ENCODE measurements at regions not wholly inside any gene's neighbourhood (a gene's known extent, or its start where the extent isn't known, plus 50 kb on each side); places are given as distances from the start of the nearest gene placed in this dataset.

GRCh38 chr3:44048196-44048924 lies 193.3 kb upstream of the TOPAZ1 start (continued):
- TF ChIP-seq, protein P1, sequence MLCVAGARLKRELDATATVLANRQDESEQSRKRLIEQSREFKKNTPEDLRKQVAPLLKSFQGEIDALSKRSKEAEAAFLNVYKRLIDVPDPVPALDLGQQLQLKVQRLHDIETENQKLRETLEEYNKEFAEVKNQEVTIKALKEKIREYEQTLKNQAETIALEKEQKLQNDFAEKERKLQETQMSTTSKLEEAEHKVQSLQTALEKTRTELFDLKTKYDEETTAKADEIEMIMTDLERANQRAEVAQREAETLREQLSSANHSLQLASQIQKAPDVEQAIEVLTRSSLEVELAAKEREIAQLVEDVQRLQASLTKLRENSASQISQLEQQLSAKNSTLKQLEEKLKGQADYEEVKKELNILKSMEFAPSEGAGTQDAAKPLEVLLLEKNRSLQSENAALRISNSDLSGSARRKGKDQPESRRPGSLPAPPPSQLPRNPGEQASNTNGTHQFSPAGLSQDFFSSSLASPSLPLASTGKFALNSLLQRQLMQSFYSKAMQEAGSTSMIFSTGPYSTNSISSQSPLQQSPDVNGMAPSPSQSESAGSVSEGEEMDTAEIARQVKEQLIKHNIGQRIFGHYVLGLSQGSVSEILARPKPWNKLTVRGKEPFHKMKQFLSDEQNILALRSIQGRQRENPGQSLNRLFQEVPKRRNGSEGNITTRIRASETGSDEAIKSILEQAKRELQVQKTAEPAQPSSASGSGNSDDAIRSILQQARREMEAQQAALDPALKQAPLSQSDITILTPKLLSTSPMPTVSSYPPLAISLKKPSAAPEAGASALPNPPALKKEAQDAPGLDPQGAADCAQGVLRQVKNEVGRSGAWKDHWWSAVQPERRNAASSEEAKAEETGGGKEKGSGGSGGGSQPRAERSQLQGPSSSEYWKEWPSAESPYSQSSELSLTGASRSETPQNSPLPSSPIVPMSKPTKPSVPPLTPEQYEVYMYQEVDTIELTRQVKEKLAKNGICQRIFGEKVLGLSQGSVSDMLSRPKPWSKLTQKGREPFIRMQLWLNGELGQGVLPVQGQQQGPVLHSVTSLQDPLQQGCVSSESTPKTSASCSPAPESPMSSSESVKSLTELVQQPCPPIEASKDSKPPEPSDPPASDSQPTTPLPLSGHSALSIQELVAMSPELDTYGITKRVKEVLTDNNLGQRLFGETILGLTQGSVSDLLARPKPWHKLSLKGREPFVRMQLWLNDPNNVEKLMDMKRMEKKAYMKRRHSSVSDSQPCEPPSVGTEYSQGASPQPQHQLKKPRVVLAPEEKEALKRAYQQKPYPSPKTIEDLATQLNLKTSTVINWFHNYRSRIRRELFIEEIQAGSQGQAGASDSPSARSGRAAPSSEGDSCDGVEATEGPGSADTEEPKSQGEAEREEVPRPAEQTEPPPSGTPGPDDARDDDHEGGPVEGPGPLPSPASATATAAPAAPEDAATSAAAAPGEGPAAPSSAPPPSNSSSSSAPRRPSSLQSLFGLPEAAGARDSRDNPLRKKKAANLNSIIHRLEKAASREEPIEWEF (IDR thresholded peaks at IDR 0.05; ENCODE audit: insufficient replicate concordance, low read depth, low read length): peak; percentile 53
- TF ChIP-seq BCL11A (IDR thresholded peaks at IDR 0.05; ENCODE audit: low read depth, low read length) (0 out of 2 replicates have a peak, but pooled peaks have one; percentile 8), ZBTB33 (IDR thresholded peaks at IDR 0.05) (no peak), EP300 (IDR thresholded peaks at IDR 0.05; ENCODE audit: borderline replicate concordance in 1 of 2, control insufficient read depth in 1 of 2, low read depth in 2 of 2, low read length in 2 of 2) (peak in 1 of 2 experiments; percentile 18; a peak in 1 of 4 replicates), PAX5 (IDR thresholded peaks at IDR 0.05; ENCODE audit: borderline replicate concordance, low read depth, low read length) (0 out of 2 replicates have a peak, but pooled peaks have one; percentile 48), NR2F1 (conservative IDR thresholded peaks at IDR 0.05) (peak; percentile 82), IKZF1 (conservative IDR thresholded peaks at IDR 0.05) (peak; percentile 62), NR2C1 (IDR thresholded peaks at IDR 0.05) (0 out of 2 replicates have a peak, but pooled peaks have one; percentile 14), YBX1 (IDR thresholded peaks at IDR 0.05) (no peak), RBBP5 (conservative IDR thresholded peaks at IDR 0.05) (no peak)
- TF ChIP-seq, protein P2, sequence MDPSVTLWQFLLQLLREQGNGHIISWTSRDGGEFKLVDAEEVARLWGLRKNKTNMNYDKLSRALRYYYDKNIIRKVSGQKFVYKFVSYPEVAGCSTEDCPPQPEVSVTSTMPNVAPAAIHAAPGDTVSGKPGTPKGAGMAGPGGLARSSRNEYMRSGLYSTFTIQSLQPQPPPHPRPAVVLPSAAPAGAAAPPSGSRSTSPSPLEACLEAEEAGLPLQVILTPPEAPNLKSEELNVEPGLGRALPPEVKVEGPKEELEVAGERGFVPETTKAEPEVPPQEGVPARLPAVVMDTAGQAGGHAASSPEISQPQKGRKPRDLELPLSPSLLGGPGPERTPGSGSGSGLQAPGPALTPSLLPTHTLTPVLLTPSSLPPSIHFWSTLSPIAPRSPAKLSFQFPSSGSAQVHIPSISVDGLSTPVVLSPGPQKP (IDR thresholded peaks at IDR 0.05; ENCODE audit: low read depth, low read length): no peak
